ENCODE measurements at regions not wholly inside any gene's neighbourhood (a gene's known extent, or its start where the extent isn't known, plus 50 kb on each side); places are given as distances from the start of the nearest gene placed in this dataset.

- TF ChIP-seq, protein P1, sequence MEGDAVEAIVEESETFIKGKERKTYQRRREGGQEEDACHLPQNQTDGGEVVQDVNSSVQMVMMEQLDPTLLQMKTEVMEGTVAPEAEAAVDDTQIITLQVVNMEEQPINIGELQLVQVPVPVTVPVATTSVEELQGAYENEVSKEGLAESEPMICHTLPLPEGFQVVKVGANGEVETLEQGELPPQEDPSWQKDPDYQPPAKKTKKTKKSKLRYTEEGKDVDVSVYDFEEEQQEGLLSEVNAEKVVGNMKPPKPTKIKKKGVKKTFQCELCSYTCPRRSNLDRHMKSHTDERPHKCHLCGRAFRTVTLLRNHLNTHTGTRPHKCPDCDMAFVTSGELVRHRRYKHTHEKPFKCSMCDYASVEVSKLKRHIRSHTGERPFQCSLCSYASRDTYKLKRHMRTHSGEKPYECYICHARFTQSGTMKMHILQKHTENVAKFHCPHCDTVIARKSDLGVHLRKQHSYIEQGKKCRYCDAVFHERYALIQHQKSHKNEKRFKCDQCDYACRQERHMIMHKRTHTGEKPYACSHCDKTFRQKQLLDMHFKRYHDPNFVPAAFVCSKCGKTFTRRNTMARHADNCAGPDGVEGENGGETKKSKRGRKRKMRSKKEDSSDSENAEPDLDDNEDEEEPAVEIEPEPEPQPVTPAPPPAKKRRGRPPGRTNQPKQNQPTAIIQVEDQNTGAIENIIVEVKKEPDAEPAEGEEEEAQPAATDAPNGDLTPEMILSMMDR (IDR thresholded peaks at IDR 0.05) = no peak
Observed at GRCh38 chr1:57623039-57623790, 199.4 kb upstream of the DAB1 start.

DNA sequence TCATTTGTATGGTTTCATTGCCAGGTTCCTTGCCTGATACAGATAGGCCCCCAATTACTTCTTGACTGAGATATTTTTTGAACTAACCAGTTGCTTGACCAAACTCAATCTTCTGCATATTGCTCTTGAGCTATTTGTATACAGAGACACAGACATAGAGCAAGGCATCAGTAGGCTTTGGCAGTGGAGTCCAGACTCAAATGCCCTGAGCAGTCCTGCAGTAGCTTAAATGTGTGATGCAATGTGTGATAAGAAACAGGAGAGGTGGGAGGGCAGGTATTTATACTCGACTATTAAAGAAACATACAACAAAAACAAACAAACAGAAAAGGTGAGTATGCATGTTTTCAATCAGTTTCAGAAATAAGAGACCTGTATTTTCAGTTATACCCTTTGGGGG is 197.9 kb upstream of the DAB1 start:
- TF ChIP-seq, protein P1 (IDR thresholded peaks at IDR 0.05) = no peak

GRCh38 chr1:57620605-57621004 is 196.7 kb upstream of the DAB1 start:
- TF ChIP-seq, protein P1 (IDR thresholded peaks at IDR 0.05) = no peak

DNA sequence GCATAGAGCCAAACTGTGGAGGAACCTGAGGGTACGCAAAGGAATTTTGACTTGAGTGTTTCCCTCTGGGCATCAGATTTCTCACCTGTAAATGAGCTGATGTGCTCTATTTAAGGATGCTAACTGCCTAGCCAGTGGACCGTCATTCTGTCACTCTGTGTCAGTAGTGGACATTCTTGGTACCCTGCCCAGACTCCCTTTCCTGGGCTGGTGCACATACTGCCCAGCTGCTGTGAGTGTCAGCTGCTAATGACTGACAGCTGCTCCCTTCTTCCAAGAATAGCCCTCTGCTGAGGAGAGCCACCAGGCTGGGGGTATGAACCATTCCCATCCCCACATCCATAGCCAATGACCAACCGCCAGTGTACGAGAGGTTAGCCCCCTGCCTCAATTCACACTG is 193.1 kb upstream of the DAB1 start:
- TF ChIP-seq, protein P1 (IDR thresholded peaks at IDR 0.05) = no peak

GRCh38 chr1:57615956-57616355 is 192.1 kb upstream of the DAB1 start:
- TF ChIP-seq, protein P1 (IDR thresholded peaks at IDR 0.05) = no peak

- TF ChIP-seq, protein P1 (IDR thresholded peaks at IDR 0.05) = no peak
Observed at GRCh38 chr1:57612833-57613232, 189.0 kb upstream of the DAB1 start.

GRCh38 chr1:57605933-57606332 is 182.1 kb upstream of the DAB1 start:
- TF ChIP-seq, protein P1 (IDR thresholded peaks at IDR 0.05) = no peak

- TF ChIP-seq, protein P1 (IDR thresholded peaks at IDR 0.05) = no peak
Observed at GRCh38 chr1:57603696-57604095, 179.8 kb upstream of the DAB1 start.
